GM12891 (cell line): ENCODE measurements at regions not wholly inside any gene's neighbourhood (a gene's known extent, or its start where the extent isn't known, plus 50 kb on each side); places are given as distances from the start of the nearest gene placed in this dataset.

Source experiments
- PAX5 ChIP-seq: IDR thresholded peaks from 2 replicates; pipeline ENCODE4 v1.6.1; 2011; ENCODE audit warnings: low read length, moderate library complexity, mild to moderate bottlenecking; ENCODE audit not compliant: insufficient read depth, severe bottlenecking
- POLR2A ChIP-seq: IDR thresholded peaks from 2 replicates; pipeline ENCODE4 v1.6.1; 2011; ENCODE audit warnings: low read depth, low read length, control low read depth
- POLR2AphosphoS5 ChIP-seq: IDR thresholded peaks from 2 replicates; pipeline ENCODE4 v1.6.1; 2011; ENCODE audit warnings: low read depth, low read length, control low read depth
- POU2F2 ChIP-seq: IDR thresholded peaks from 2 replicates; pipeline ENCODE4 v1.6.1; 2011; ENCODE audit warnings: low read depth, mild to moderate bottlenecking, control low read depth, low read length, moderate library complexity
- SPI1 ChIP-seq: IDR thresholded peaks from 2 replicates; pipeline ENCODE4 v1.6.1; 2011; ENCODE audit warnings: low read depth, low read length, control low read depth
- TAF1 ChIP-seq: IDR thresholded peaks from 2 replicates; pipeline ENCODE4 v1.6.1; 2011; ENCODE audit warnings: low read depth, low read length, control low read depth

GRCh38 chr5:74990194-74990593, 62.2 kb downstream of the GCNT4 start:
- no peak for TF ChIP-seq TAF1
- TF ChIP-seq POLR2A: no peak
- TF ChIP-seq POLR2AphosphoS5: no peak
- no peak for TF ChIP-seq PAX5
- no peak for TF ChIP-seq SPI1
- TF ChIP-seq POU2F2: no peak
